SU-DHL-6 (cell line): ENCODE measurements at regions not wholly inside any gene's neighbourhood (a gene's known extent, or its start where the extent isn't known, plus 50 kb on each side); places are given as distances from the start of the nearest gene placed in this dataset.

ENCODE experiments used
- H2AFZ ChIP-seq: fragments of 200-600 bp; sonication (generic); 2 replicates; pipeline ENCODE4 v1.6.1; 2014; ENCODE audit warnings: low read depth, mild to moderate bottlenecking, moderate library complexity, mixed read lengths, antibody characterized with exemption, low read length; ENCODE audit not compliant: severe bottlenecking
- H3F3A ChIP-seq: fragments of 200-600 bp; shearing (Covaris generic); 2 replicates; pipeline ENCODE4 v1.6.0; 2016; ENCODE audit warnings: antibody characterized with exemption, mild to moderate bottlenecking; ENCODE audit not compliant: insufficient read depth
- H3K27ac ChIP-seq: fragments of 200-600 bp; sonication (generic); 2 replicates; pipeline ENCODE4 v1.5.1; 2016; ENCODE audit warnings: low read depth, mild to moderate bottlenecking, low read length, moderate library complexity, mixed read lengths
- H3K27me3 ChIP-seq: fragments of 200-600 bp; sonication (generic), shearing (Covaris generic); 2 replicates; pipeline ENCODE4 v1.6.0; 2014; ENCODE audit warnings: mild to moderate bottlenecking, low read length
- H3K36me3 ChIP-seq: fragments of 200-600 bp; sonication (generic); 2 replicates; pipeline ENCODE4 v1.6.1; 2014; ENCODE audit warnings: mild to moderate bottlenecking, low read length, mixed read lengths
- H3K4me2 ChIP-seq: fragments of 300-600, 200-600 bp; shearing (Covaris generic), sonication (generic); 2 replicates; pipeline ENCODE4 v1.6.0; 2014; ENCODE audit warnings: low read length, low read depth, mild to moderate bottlenecking; ENCODE audit not compliant: poor library complexity, severe bottlenecking
- H3K4me3 ChIP-seq: fragments of 200-600 bp; sonication (generic); 2 replicates; pipeline ENCODE4 v1.5.1; 2014; ENCODE audit warnings: antibody characterized with exemption, low read length, mild to moderate bottlenecking, mixed read lengths; ENCODE audit not compliant: insufficient read depth, poor library complexity, severe bottlenecking
- H3K79me2 ChIP-seq: fragments of 200-600 bp; sonication (generic); 2 replicates; pipeline ENCODE4 v1.6.1; 2014; ENCODE audit warnings: mild to moderate bottlenecking, low read length, moderate library complexity; ENCODE audit not compliant: insufficient read depth
- H3K9ac ChIP-seq: fragments of 200-600 bp; sonication (generic); 2 replicates; pipeline ENCODE4 v1.7.0; 2014; ENCODE audit warnings: mild to moderate bottlenecking, low read length
- H3K9me2 ChIP-seq: fragments of 200-600 bp; sonication (generic); replicated peaks from 2 replicates; pipeline ENCODE4 v1.6.1; 2014; ENCODE audit warnings: low read length; ENCODE audit not compliant: insufficient read depth
- H3K9me3 ChIP-seq: fragments of 200-600 bp; sonication (generic); 2 replicates; pipeline ENCODE4 v1.6.1; 2014; ENCODE audit warnings: low read length, mixed read lengths; ENCODE audit not compliant: insufficient read depth
- H4K20me1 ChIP-seq: fragments of 200-600 bp; sonication (generic); 2 replicates; pipeline ENCODE4 v1.6.1; 2014; ENCODE audit warnings: low read depth, mild to moderate bottlenecking, antibody characterized with exemption, low read length, moderate library complexity, mixed read lengths
- CTCF ChIP-seq: fragments of 200-600 bp; sonication (generic); IDR thresholded peaks from one replicate; pipeline ENCODE4 v1.5.1; 2017; ENCODE audit warnings: antibody characterized with exemption, mild to moderate bottlenecking, low read length, moderate library complexity; ENCODE audit not compliant: insufficient read depth, poor library complexity, severe bottlenecking
- EZH2phosphoT487 ChIP-seq: fragments of 200-600 bp; sonication (generic), shearing (Covaris generic); conservative IDR thresholded peaks from 2 replicates; pipeline ENCODE4 v1.6.1; 2018; ENCODE audit warnings: mild to moderate bottlenecking, antibody characterized with exemption, low read length, moderate library complexity, mixed read lengths

GRCh38 chr11:134647066-134647743, 235.2 kb upstream of the B3GAT1 start:
- Histone ChIP-seq H3K4me2 (no peak overlapping the region), H4K20me1 (no peaks in the 10 kb centered on the region), H3K27ac (no peak overlapping the region), H3K9me2 (no peaks in the 10 kb centered on the region), H3K27me3 (no peaks in the 10 kb centered on the region), H3K9me3 (no peaks in the 10 kb centered on the region), H3K79me2 (no peaks in the 10 kb centered on the region), H3K36me3 (no peaks in the 10 kb centered on the region), H3K9ac (no peak overlapping the region), H3F3A (no peaks in the 10 kb centered on the region), H3K4me3 (no peak overlapping the region), H2AFZ (no peak overlapping the region)
- TF ChIP-seq CTCF (no peak), EZH2phosphoT487 (no peak)

DNA sequence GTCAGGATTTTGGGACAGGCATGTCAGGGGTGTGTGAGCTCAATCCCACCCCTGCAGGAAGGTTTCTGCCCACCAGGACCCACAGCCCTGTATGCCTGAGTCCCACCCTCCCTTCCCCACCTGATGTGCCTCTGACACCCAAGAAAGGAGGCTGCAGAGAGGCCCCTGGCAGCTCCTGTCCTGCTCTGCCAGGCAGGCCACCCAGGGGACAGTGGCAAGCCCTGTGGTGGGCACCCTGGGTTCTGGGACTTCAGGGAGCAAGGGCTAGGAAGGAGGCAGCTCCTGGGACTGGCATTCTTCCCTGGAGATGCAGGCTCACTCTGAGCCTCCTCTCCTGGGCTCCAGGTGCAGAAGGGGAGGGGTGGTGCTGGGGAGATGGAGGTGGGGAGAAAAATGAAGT, 234.5 kb upstream of the B3GAT1 start:
- Histone ChIP-seq H3K79me2 (no peaks in the 10 kb centered on the region), H3K9ac (no peak overlapping the region), H3K27ac (no peak overlapping the region), H4K20me1 (no peaks in the 10 kb centered on the region), H3K36me3 (no peaks in the 10 kb centered on the region), H3K27me3 (no peaks in the 10 kb centered on the region), H3K4me2 (no peak overlapping the region), H3F3A (no peaks in the 10 kb centered on the region), H3K4me3 (no peak overlapping the region), H2AFZ (no peak overlapping the region), H3K9me2 (no peaks in the 10 kb centered on the region), H3K9me3 (no peaks in the 10 kb centered on the region)
- TF ChIP-seq EZH2phosphoT487 (no peak), CTCF (no peak)

DNA sequence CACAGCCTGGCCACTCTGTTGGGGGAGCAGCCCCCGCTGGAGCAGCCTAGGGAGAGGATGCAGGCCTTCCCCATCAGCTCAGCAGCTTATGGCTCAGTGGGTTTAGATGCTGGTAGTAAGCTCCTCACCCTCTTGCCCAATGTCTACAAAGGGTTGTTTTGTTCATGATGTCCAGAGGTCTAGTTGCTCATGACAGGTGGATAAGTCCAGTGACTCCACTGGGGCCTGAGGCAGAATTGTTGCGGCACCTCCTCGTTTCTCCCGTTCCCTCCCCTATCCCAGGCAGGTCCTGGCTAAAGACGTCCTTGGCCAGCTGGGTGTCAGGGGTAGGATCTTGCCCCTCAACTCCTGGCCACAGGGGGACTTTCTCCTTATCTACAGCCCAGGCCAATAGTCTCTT, 233.5 kb upstream of the B3GAT1 start:
- no peak overlapping the region for H3K4me2 ChIP-seq
- no peak overlapping the region for H2AFZ ChIP-seq
- H3K27ac ChIP-seq: no peak overlapping the region
- no peak overlapping the region for H3K9ac ChIP-seq
- H3F3A ChIP-seq: no peaks in the 10 kb centered on the region
- no peaks in the 10 kb centered on the region for H3K9me2 ChIP-seq
- no peaks in the 10 kb centered on the region for H4K20me1 ChIP-seq
- TF ChIP-seq EZH2phosphoT487: no peak
- no peak for TF ChIP-seq CTCF
- no peaks in the 10 kb centered on the region for H3K79me2 ChIP-seq
- no peaks in the 10 kb centered on the region for H3K27me3 ChIP-seq
- no peaks in the 10 kb centered on the region for H3K9me3 ChIP-seq
- no peaks in the 10 kb centered on the region for H3K36me3 ChIP-seq
- H3K4me3 ChIP-seq: no peak overlapping the region
